GM19372 (cell line): ENCODE measurements at regions not wholly inside any gene's neighbourhood (a gene's known extent, or its start where the extent isn't known, plus 50 kb on each side); places are given as distances from the start of the nearest gene placed in this dataset.

Experiments used
- ATAC-seq: cut with Tn5 transposase; IDR thresholded peaks from one replicate; pipeline ENCODE4 v1.9.1; 2021; ENCODE audit warnings: mild to moderate bottlenecking, low read depth, moderate library complexity; ENCODE audit not compliant: unreplicated experiment

GRCh38 chr14:78071016-78071549 lies 99.1 kb upstream of the NRXN3 start:
- no peak for ATAC-seq

DNA sequence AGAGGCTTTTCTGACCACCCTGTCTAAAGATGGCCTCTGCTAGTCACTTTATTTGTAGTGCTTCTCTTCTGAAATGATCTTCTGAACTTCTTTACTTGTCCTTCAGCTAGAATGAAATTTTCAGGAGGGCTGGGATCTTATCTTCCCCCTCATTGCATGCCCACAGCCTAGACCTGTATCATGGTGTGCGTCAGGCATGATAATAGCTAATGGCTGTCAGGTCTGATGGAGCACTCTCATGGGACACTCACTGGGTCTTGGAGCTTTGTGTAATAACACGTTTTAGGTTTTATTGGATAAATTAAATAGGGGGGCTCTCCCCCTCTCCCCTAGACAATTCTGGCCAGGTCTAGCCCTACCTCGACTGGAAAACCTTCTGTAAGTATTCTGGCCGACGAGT lies 97.1 kb upstream of the NRXN3 start:
- ATAC-seq, result no peak

DNA sequence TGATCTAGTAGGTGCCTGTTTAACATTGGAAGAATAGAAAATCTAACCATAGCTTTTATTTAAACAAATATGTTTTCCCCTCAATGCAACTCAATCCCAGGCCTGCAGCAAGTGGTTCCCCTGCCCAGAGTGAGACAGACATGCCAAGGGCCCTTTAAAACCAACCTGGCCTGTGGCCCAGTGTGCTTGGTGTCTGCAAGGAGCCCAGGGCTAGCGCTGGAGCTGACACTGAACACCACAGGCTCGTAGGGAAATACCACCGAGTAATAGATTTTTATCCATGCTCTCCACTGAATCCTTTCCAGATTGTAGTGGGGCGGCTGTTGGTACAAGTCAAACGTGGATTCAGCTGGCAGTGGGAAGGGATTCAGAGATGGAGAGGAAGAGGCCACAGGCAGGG lies 95.6 kb upstream of the NRXN3 start:
- ATAC-seq, result no peak

DNA sequence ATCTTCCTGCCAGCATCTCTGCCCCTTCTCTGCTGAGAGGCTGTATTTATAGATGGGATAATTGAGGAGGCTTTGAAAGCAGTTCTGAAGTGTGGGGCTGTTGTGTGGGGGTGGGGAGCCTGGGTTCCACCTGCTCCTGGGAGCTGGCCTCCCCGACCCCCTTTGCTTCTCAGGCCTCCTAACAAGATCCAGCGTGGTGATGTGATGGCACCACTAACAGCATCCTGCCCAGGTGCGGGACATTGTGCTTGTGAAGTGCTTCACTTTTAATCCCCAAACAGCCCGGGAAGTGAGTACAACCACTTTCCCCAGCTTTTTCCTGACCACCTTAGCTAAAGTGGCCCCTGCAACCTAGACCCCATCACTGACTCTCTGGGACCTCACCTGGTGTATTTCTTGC lies 95.1 kb upstream of the NRXN3 start:
- ATAC-seq, result no peak

GRCh38 chr14:78075555-78076277 lies 94.5 kb upstream of the NRXN3 start:
- ATAC-seq, result no peak

GRCh38 chr14:78081245-78081644 lies 88.9 kb upstream of the NRXN3 start:
- no peak for ATAC-seq

- no peak for ATAC-seq
Observed at GRCh38 chr14:78083837-78084236, 86.3 kb upstream of the NRXN3 start.

GRCh38 chr14:78086342-78086741 lies 83.8 kb upstream of the NRXN3 start:
- no peak for ATAC-seq

DNA sequence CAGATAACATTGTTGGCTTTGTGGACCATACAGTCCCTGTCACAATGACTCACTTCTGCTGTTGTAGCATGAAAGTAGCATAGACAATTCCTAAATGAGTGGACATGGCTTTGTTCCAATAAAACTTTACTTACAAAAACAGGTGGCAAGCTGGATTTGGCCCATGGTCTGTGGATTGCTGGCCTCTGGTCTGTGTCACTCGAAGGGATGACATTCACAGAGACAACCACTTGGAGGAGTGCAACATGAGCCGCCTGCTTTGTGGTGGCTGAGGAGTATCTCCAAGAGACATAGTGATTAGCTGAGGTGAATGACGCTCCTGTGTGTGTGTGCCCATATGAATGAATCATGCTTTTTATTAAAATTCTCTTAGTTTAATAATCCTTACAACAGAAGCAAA lies 81.3 kb upstream of the NRXN3 start:
- ATAC-seq, result no peak

GRCh38 chr14:78090864-78091263 lies 79.3 kb upstream of the NRXN3 start:
- ATAC-seq, result no peak

- no peak for ATAC-seq
Observed at GRCh38 chr14:78091361-78091760, 78.8 kb upstream of the NRXN3 start.

DNA sequence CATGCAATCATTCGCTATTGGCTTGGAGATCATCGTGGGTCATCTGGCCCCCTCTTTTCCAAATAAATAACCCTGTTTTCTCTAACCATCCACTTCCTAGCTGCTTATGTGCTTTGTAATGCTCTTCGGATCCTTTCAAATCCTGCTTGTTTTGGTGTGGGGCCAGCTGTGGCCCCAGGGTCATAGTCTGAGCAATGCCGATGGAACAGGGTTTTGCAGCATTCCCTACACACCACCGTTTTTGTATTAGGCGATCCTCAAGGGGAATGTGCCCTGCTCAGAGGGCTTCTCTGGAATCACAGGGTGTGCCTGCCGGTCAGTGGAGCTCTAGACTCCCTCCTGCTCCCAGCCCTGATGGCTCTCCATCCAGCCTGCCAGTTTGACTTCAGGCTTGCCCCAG lies 78.1 kb upstream of the NRXN3 start:
- no peak for ATAC-seq

DNA sequence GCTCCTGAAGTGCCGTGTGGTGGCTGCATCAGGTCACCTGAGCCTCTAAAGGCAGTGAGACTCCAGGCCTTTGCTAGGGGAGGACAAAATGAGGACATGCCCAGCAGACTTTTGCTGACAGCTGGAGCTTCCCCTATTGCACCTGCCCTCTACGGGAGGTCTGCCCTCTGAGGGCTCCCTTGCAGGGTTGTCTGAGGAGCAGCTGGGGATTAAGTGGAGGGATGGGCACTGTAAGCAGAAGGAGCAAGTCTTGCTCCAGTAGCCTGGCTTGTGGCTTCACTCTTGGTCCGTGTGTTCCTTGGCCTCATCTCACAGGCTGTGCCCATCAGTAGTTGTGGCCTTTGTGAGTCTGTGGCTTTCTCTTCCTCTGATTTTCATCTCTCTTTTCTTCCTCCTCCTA lies 66.9 kb upstream of the NRXN3 start:
- ATAC-seq, result no peak

GRCh38 chr14:78104160-78104559 lies 66.0 kb upstream of the NRXN3 start:
- ATAC-seq, result no peak

DNA sequence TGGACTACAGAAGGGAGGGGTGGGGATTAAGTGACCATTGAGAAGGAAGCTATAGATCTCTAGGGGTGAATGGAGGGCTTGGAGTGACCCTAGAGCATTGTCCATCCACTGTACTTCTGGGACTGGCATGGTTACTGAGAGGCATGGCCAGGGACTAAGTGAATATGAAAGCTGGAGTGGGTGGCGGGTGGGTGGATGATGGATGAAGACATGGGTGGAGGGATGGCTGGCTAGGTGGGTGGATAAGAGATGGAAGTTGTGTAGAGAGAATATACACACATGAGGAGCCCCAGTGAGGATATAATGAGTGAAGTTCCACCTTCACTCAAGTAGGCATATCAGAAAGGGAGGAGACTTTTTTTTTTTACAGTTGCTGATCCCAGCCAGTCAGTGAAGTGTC lies 65.5 kb upstream of the NRXN3 start:
- no peak for ATAC-seq

- ATAC-seq, result no peak
Observed at GRCh38 chr14:78106381-78106780, 63.8 kb upstream of the NRXN3 start.

- no peak for ATAC-seq
Observed at GRCh38 chr14:78107166-78107565, 63.0 kb upstream of the NRXN3 start.

DNA sequence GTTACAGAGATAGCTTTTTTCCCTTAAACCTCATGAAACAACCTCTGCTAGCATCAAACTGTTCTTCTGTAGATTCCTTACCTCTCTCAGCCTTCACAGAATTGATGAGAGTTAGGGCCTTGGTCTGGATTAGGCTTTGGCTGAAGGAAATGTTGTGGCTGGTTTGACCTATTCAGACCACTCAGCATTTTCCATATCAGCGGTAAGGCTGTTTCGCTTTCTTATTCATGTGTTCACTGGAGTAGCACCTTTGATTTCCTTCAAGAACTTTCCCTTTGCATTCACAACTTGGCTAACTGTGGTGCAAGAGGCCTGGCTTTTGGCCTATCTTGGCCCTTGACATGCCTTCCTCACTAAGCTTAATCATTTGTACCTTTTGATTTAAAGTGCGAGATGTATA lies 50.7 kb upstream of the NRXN3 start:
- ATAC-seq, result no peak
